ENCODE measurements at regions not wholly inside any gene's neighbourhood (a gene's known extent, or its start where the extent isn't known, plus 50 kb on each side); places are given as distances from the start of the nearest gene placed in this dataset.

GRCh38 chr6:169902070-169902469, 150.6 kb downstream of the ERMARD start:
- in situ Hi-C loops (cut with HindIII; ENCODE audit: low pct_unique_long_range_greater_than_20kb, low sequenced_read_pairs): no loop called here
- DNase-seq (ENCODE audit: low read depth, low spot score): no peak

- DNase-seq (ENCODE audit: low read depth, low spot score): no peak
- in situ Hi-C loops (cut with HindIII; ENCODE audit: low pct_unique_long_range_greater_than_20kb, low sequenced_read_pairs): no loop called here
These were observed 148.2 kb downstream of the ERMARD start for GRCh38 chr6:169899481-169900145.

GRCh38 chr6:169898788-169899480, 147.5 kb downstream of the ERMARD start:
- DNase-seq (ENCODE audit: low read depth, low spot score): no peak
- in situ Hi-C loops (cut with HindIII; ENCODE audit: low pct_unique_long_range_greater_than_20kb, low sequenced_read_pairs): no loop called here

- in situ Hi-C loops (cut with HindIII; ENCODE audit: low pct_unique_long_range_greater_than_20kb, low sequenced_read_pairs): no loop called here
- no peak for DNase-seq (ENCODE audit: low read depth, low spot score)
These were observed 146.4 kb downstream of the ERMARD start for GRCh38 chr6:169897601-169898358.

- in situ Hi-C loops (cut with HindIII; ENCODE audit: low pct_unique_long_range_greater_than_20kb, low sequenced_read_pairs): no loop called here
- no peak for DNase-seq (ENCODE audit: low read depth, low spot score)
These were observed 145.5 kb downstream of the ERMARD start for GRCh38 chr6:169896826-169897456.

- no peak for DNase-seq (ENCODE audit: low read depth, low spot score)
- in situ Hi-C loops (cut with HindIII; ENCODE audit: low pct_unique_long_range_greater_than_20kb, low sequenced_read_pairs): no loop called here
These were observed 144.7 kb downstream of the ERMARD start for GRCh38 chr6:169895926-169896761.

- in situ Hi-C loops (cut with HindIII; ENCODE audit: low pct_unique_long_range_greater_than_20kb, low sequenced_read_pairs): no loop called here
- DNase-seq (ENCODE audit: low read depth, low spot score): no peak
These were observed 143.8 kb downstream of the ERMARD start for GRCh38 chr6:169895000-169895759.

GRCh38 chr6:169894377-169894960, 143.0 kb downstream of the ERMARD start:
- in situ Hi-C loops (cut with HindIII; ENCODE audit: low pct_unique_long_range_greater_than_20kb, low sequenced_read_pairs): no loop called here
- no peak for DNase-seq (ENCODE audit: low read depth, low spot score)

- DNase-seq (ENCODE audit: low read depth, low spot score): no peak
- in situ Hi-C loops (cut with HindIII; ENCODE audit: low pct_unique_long_range_greater_than_20kb, low sequenced_read_pairs): no loop called here
These were observed 142.2 kb downstream of the ERMARD start for GRCh38 chr6:169893624-169894023.

GRCh38 chr6:169891846-169892245, 140.4 kb downstream of the ERMARD start:
- in situ Hi-C loops (cut with HindIII; ENCODE audit: low pct_unique_long_range_greater_than_20kb, low sequenced_read_pairs): no loop called here
- no peak for DNase-seq (ENCODE audit: low read depth, low spot score)

GRCh38 chr6:169891421-169891820, 140.0 kb downstream of the ERMARD start:
- DNase-seq (ENCODE audit: low read depth, low spot score): no peak
- in situ Hi-C loops (cut with HindIII; ENCODE audit: low pct_unique_long_range_greater_than_20kb, low sequenced_read_pairs): no loop called here

GRCh38 chr6:169890901-169891300, 139.5 kb downstream of the ERMARD start:
- DNase-seq (ENCODE audit: low read depth, low spot score): no peak
- in situ Hi-C loops (cut with HindIII; ENCODE audit: low pct_unique_long_range_greater_than_20kb, low sequenced_read_pairs): no loop called here

- no peak for DNase-seq (ENCODE audit: low read depth, low spot score)
- in situ Hi-C loops (cut with HindIII; ENCODE audit: low pct_unique_long_range_greater_than_20kb, low sequenced_read_pairs): no loop called here
These were observed 138.6 kb downstream of the ERMARD start for GRCh38 chr6:169890049-169890448.

- in situ Hi-C loops (cut with HindIII; ENCODE audit: low pct_unique_long_range_greater_than_20kb, low sequenced_read_pairs): no loop called here
- no peak for DNase-seq (ENCODE audit: low read depth, low spot score)
These were observed 136.2 kb downstream of the ERMARD start for GRCh38 chr6:169887529-169888140.

GRCh38 chr6:169886631-169887227, 135.3 kb downstream of the ERMARD start:
- no peak for DNase-seq (ENCODE audit: low read depth, low spot score)
- in situ Hi-C loops (cut with HindIII; ENCODE audit: low pct_unique_long_range_greater_than_20kb, low sequenced_read_pairs): no loop called here

- DNase-seq (ENCODE audit: low read depth, low spot score): no peak
- in situ Hi-C loops (cut with HindIII; ENCODE audit: low pct_unique_long_range_greater_than_20kb, low sequenced_read_pairs): no loop called here
These were observed 134.4 kb downstream of the ERMARD start for GRCh38 chr6:169885831-169886230.

Data from SK-MEL-5 (cell line).